ENCODE measurements at regions not wholly inside any gene's neighbourhood (a gene's known extent, or its start where the extent isn't known, plus 50 kb on each side); places are given as distances from the start of the nearest gene placed in this dataset.

GRCh38 chr2:117407746-117408145, 406.7 kb upstream of the DDX18 start:
- TF ChIP-seq CTCF (conservative IDR thresholded peaks at IDR 0.05; ENCODE audit: low read depth, low read length) (no peak), NFE2L2 (IDR thresholded peaks at IDR 0.05; ENCODE audit: low read depth, low read length) (no peak), RCOR1 (IDR thresholded peaks at IDR 0.05; ENCODE audit: insufficient replicate concordance, low read length) (no peak), RAD21 (IDR thresholded peaks at IDR 0.05; ENCODE audit: low read length) (no peak), POLR2A (IDR thresholded peaks at IDR 0.05; ENCODE audit: low read depth, low read length) (no peak), MXI1 (IDR thresholded peaks at IDR 0.05; ENCODE audit: borderline replicate concordance, low read depth, low read length) (no peak), MAZ (IDR thresholded peaks at IDR 0.05; ENCODE audit: borderline replicate concordance, low read depth, low read length) (no peak), CHD1 (IDR thresholded peaks at IDR 0.05; ENCODE audit: low read depth, low read length) (no peak), BHLHE40 (IDR thresholded peaks at IDR 0.05; ENCODE audit: low read depth, low read length) (no peak), FOS (IDR thresholded peaks at IDR 0.05; ENCODE audit: low read depth, low read length) (no peak), RFX5 (IDR thresholded peaks at IDR 0.05; ENCODE audit: low read depth, low read length) (no peak), SMC3 (IDR thresholded peaks at IDR 0.05; ENCODE audit: low read depth, low read length) (no peak)
- TF ChIP-seq, protein P1, sequence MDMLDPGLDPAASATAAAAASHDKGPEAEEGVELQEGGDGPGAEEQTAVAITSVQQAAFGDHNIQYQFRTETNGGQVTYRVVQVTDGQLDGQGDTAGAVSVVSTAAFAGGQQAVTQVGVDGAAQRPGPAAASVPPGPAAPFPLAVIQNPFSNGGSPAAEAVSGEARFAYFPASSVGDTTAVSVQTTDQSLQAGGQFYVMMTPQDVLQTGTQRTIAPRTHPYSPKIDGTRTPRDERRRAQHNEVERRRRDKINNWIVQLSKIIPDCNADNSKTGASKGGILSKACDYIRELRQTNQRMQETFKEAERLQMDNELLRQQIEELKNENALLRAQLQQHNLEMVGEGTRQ (IDR thresholded peaks at IDR 0.05; ENCODE audit: low read depth, low read length) = no peak
